Stimulated activated CD4-positive, alpha-beta T cell treated with anti-CD3 and anti-CD28 coated beads, Interleukin-15, amount 100 ng/mL, for 24 hours (primary cell): ENCODE measurements at regions not wholly inside any gene's neighbourhood (a gene's known extent, or its start where the extent isn't known, plus 50 kb on each side); places are given as distances from the start of the nearest gene placed in this dataset.

Experiments used
- DNase-seq: peaks from one replicate; pipeline ENCODE4 v3.0.0-alpha.2; 2020

GRCh38 chr6:47114460-47114859, 72.3 kb upstream of the ADGRF1 start:
- no peak for DNase-seq

GRCh38 chr6:47112317-47112716, 70.2 kb upstream of the ADGRF1 start:
- no peak for DNase-seq

GRCh38 chr6:47111685-47112084, 69.6 kb upstream of the ADGRF1 start:
- no peak for DNase-seq

- no peak for DNase-seq
These were observed 67.1 kb upstream of the ADGRF1 start for GRCh38 chr6:47109281-47109680.

GRCh38 chr6:47106721-47107197, 64.6 kb upstream of the ADGRF1 start:
- DNase-seq, result no peak

- no peak for DNase-seq
These were observed 64.1 kb upstream of the ADGRF1 start for GRCh38 chr6:47106216-47106615.

GRCh38 chr6:47105469-47106178, 63.5 kb upstream of the ADGRF1 start:
- DNase-seq, result no peak

- no peak for DNase-seq
These were observed 61.8 kb upstream of the ADGRF1 start for GRCh38 chr6:47103931-47104330.

GRCh38 chr6:47102331-47102730, 60.2 kb upstream of the ADGRF1 start:
- no peak for DNase-seq

GRCh38 chr6:47098570-47098993, 56.5 kb upstream of the ADGRF1 start:
- DNase-seq, result no peak

- DNase-seq, result peak; percentile 39
These were observed 55.2 kb upstream of the ADGRF1 start for GRCh38 chr6:47097092-47097945.

GRCh38 chr6:47096211-47096895, 54.2 kb upstream of the ADGRF1 start:
- no peak for DNase-seq

- DNase-seq, result no peak
These were observed 52.3 kb upstream of the ADGRF1 start for GRCh38 chr6:47094241-47094925.

GRCh38 chr6:47093169-47093568, 51.0 kb upstream of the ADGRF1 start:
- DNase-seq, result no peak

- DNase-seq, result no peak
These were observed 49.9 kb upstream of the ADGRF1 start for GRCh38 chr6:47091886-47092668.
